ENCODE measurements at regions not wholly inside any gene's neighbourhood (a gene's known extent, or its start where the extent isn't known, plus 50 kb on each side); places are given as distances from the start of the nearest gene placed in this dataset.

DNA sequence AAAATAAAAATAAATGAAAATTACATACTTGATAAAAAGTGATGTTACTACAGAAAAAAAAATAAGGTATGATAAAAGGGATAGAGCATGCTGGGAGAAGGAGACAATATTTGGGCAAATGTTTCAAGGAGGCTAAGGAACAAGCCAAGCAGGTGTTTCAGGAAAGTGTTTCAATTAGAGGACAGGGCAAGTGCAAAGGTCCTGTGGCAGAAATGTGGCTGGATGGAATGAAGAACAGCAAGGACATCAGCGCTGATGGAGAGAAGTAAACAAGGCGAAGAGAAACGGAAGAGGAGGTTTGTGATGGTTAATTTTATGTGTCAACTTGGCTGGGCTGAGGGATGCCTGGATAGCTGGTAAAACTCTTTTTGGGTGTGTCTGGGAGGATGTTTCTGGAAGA lies 331.2 kb upstream of the C16orf82 start:
- no TSS peak for BruUV-seq (replicated peaks)
- Histone ChIP-seq H4K20me1 (ENCODE audit: insufficient read depth) (no peaks in the 10 kb centered on the region), H2AFZ (ENCODE audit: low read depth, low read length, poor library complexity, severe bottlenecking) (no peak overlapping the region), H3K4me3 (replicated peaks in 1 of 2; ENCODE audit: low read depth in 1 of 2, low read length in 2 of 2) (no peak overlapping the region), H3K9me3 (ENCODE audit: control insufficient read depth in 1 of 2, insufficient read depth in 1 of 2, low read depth in 1 of 2, low read length in 2 of 2) (no peaks in the 10 kb centered on the region), H3K9me2 (ENCODE audit: insufficient read depth) (no peaks in the 10 kb centered on the region), H3K27ac (ENCODE audit: low read depth, low read length) (no peak overlapping the region), H3K4me1 (ENCODE audit: control insufficient read depth in 1 of 2, insufficient read depth in 2 of 2, low read length in 2 of 2) (no peaks in the 10 kb centered on the region), H3K4me2 (ENCODE audit: low read length) (no peak overlapping the region), H3K36me3 (ENCODE audit: control insufficient read depth in 1 of 2, insufficient read depth in 2 of 2, low read length in 2 of 2) (no peaks in the 10 kb centered on the region), H3K27me3 (ENCODE audit: insufficient read depth, low read length) (no peaks in the 10 kb centered on the region), H3K9ac (ENCODE audit: low read length) (no peak overlapping the region), H3K79me2 (ENCODE audit: insufficient read depth, low read length) (no peaks in the 10 kb centered on the region)
- ChIA-PET CTCF (interaction anchor here (0.9 kb wide), 1 partner anchor 374 kb away, joined by 3 read pairs; no protein-coding TSS in a partner anchor), RAD21 (ENCODE audit: low non-redundant PET in 1 of 2, low total read pairs in 2 of 2, uncharacterized antibody in 2 of 2, unreplicated experiment in 2 of 2) (no interaction called here), POLR2A (no interaction called here)
- intact Hi-C loops (cut with micrococcal nuclease), result no loop called here
- no peak for TF ChIP-seq SRF (IDR thresholded peaks at IDR 0.05; ENCODE audit: low read depth)
- TF ChIP-seq SIN3A (IDR thresholded peaks at IDR 0.05; ENCODE audit: low read depth), result no peak
- TF ChIP-seq EZH2 (IDR thresholded peaks at IDR 0.05), result no peak
- TF ChIP-seq ZFX (IDR thresholded peaks at IDR 0.05), result no peak
- TF ChIP-seq, protein P1, sequence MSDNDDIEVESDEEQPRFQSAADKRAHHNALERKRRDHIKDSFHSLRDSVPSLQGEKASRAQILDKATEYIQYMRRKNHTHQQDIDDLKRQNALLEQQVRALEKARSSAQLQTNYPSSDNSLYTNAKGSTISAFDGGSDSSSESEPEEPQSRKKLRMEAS (IDR thresholded peaks at IDR 0.05), result no peak
- TF ChIP-seq FOSL1 (IDR thresholded peaks at IDR 0.05; ENCODE audit: low read depth), result no peak
- no peak for TF ChIP-seq JUND (IDR thresholded peaks at IDR 0.05)
- TF ChIP-seq CEBPB (IDR thresholded peaks at IDR 0.05; ENCODE audit: low read depth), result no peak
- TF ChIP-seq SP1 (IDR thresholded peaks at IDR 0.05; ENCODE audit: low read depth), result no peak
- no peak for TF ChIP-seq EGR1 (IDR thresholded peaks at IDR 0.05; ENCODE audit: low read depth)
- TF ChIP-seq POLR2A (IDR thresholded peaks at IDR 0.05; ENCODE audit: borderline replicate concordance, extremely low read depth, insufficient read depth, insufficient read length), result no peak
- DNase-seq (ENCODE audit: low read depth, low spot score) (no peak), ATAC-seq (no peak)

- H3K36me3 ChIP-seq (ENCODE audit: control insufficient read depth in 1 of 2, insufficient read depth in 2 of 2, low read length in 2 of 2), result no peaks in the 10 kb centered on the region
- DNase-seq (ENCODE audit: low read depth, low spot score) (no peak), ATAC-seq (no peak)
- H3K27ac ChIP-seq (ENCODE audit: low read depth, low read length), result no peak overlapping the region
- no peaks in the 10 kb centered on the region for H3K79me2 ChIP-seq (ENCODE audit: insufficient read depth, low read length)
- H3K4me3 ChIP-seq (replicated peaks in 1 of 2; ENCODE audit: low read depth in 1 of 2, low read length in 2 of 2), result no peak overlapping the region
- H3K27me3 ChIP-seq (ENCODE audit: insufficient read depth, low read length), result no peaks in the 10 kb centered on the region
- no peak overlapping the region for H2AFZ ChIP-seq (ENCODE audit: low read depth, low read length, poor library complexity, severe bottlenecking)
- H3K9me3 ChIP-seq (ENCODE audit: control insufficient read depth in 1 of 2, insufficient read depth in 1 of 2, low read depth in 1 of 2, low read length in 2 of 2), result no peaks in the 10 kb centered on the region
- TF ChIP-seq CTCF (IDR thresholded peaks at IDR 0.05 in 2 of 3, conservative IDR thresholded peaks at IDR 0.05 in 1 of 3; ENCODE audit: borderline replicate concordance in 1 of 3, insufficient read depth in 1 of 3, low read depth in 2 of 3, low read length in 2 of 3) (no peak), SP1 (IDR thresholded peaks at IDR 0.05; ENCODE audit: low read depth) (no peak), SIN3A (IDR thresholded peaks at IDR 0.05; ENCODE audit: low read depth) (no peak), ZNF274 (IDR thresholded peaks at IDR 0.05; ENCODE audit: low read depth, low read length) (no peak)
- no peak overlapping the region for H3K9ac ChIP-seq (ENCODE audit: low read length)
- CTCF ChIA-PET, result no interaction called here
- H3K4me2 ChIP-seq (ENCODE audit: low read length), result no peak overlapping the region
- H3K4me1 ChIP-seq (ENCODE audit: control insufficient read depth in 1 of 2, insufficient read depth in 2 of 2, low read length in 2 of 2), result no peaks in the 10 kb centered on the region
- POLR2A ChIA-PET, result no interaction called here
- no TSS peak for BruUV-seq (replicated peaks)
- no peaks in the 10 kb centered on the region for H4K20me1 ChIP-seq (ENCODE audit: insufficient read depth)
- no peaks in the 10 kb centered on the region for H3K9me2 ChIP-seq (ENCODE audit: insufficient read depth)
- RAD21 ChIA-PET (ENCODE audit: low non-redundant PET in 1 of 2, low total read pairs in 2 of 2, uncharacterized antibody in 2 of 2, unreplicated experiment in 2 of 2), result no interaction called here
- intact Hi-C loops (cut with micrococcal nuclease), result no loop called here
These were observed 330.6 kb upstream of the C16orf82 start for GRCh38 chr16:26736084-26736483.
